H1 (cell line): ENCODE measurements at regions not wholly inside any gene's neighbourhood (a gene's known extent, or its start where the extent isn't known, plus 50 kb on each side); places are given as distances from the start of the nearest gene placed in this dataset.
A peak's percentile ranks its signal among the peaks of the same experiment; 100 is the strongest.
"Not testable (repeated sequence)": the region's sequence is repeated elsewhere in the genome, so short reads cannot be mapped to it uniquely, and the experiment has no call there.

Experiments used
- CTCF ChIA-PET: fragments of 300-600 bp; sonication (Branson Sonifier 250); formaldehyde crosslinking; loops from one replicate; lab custom pipeline; 2021; ENCODE audit not compliant: partially characterized antibody; lab: Charles Lee
- POLR2A ChIA-PET: fragments of 300-600 bp; sonication (Branson Sonifier 250); formaldehyde crosslinking; loops from one replicate; lab custom pipeline; 2021; ENCODE audit warnings: inconsistent platforms; ENCODE audit not compliant: partially characterized antibody; lab: Charles Lee
- DNase-seq, 2 experiments: peaks; one replicate each; pipeline versions ENCODE4 v3.0.0 to v3.0.0-alpha.2; 2010 to 2022; ENCODE audit warnings: low spot score in 2 of 2, low read depth in 1 of 2, mixed read lengths in 1 of 2
- FAIRE-seq: peaks from 2 replicates; lab custom pipeline; 2011; peaks lifted over from hg19 to GRCh38; lab: Jason Lieb, UNC
- H2AFZ ChIP-seq: 2 replicates; pipeline ENCODE4 v1.8.1; 2012; ENCODE audit warnings: low read length, inconsistent platforms
- H2AK5ac ChIP-seq: 2 replicates; pipeline ENCODE4 v1.6.1; 2013; ENCODE audit warnings: low read depth, low read length
- H2BK120ac ChIP-seq: replicated peaks from 2 replicates; pipeline ENCODE3; 2013; ENCODE audit warnings: low read depth, low read length, inconsistent platforms
- H2BK12ac ChIP-seq: 2 replicates; pipeline ENCODE4 v1.6.1; 2013; ENCODE audit warnings: low read depth, low read length
- H2BK15ac ChIP-seq: 2 replicates; pipeline ENCODE4 v1.6.1; 2013; ENCODE audit warnings: low read length
- H2BK20ac ChIP-seq: 2 replicates; pipeline ENCODE4 v1.6.1; 2013; ENCODE audit warnings: low read length
- H2BK5ac ChIP-seq: 2 replicates; pipeline ENCODE4 v1.6.1; 2013; ENCODE audit warnings: low read depth, low read length
- H3K14ac ChIP-seq: 2 replicates; pipeline ENCODE4 v1.6.1; 2013; ENCODE audit warnings: inconsistent platforms; ENCODE audit not compliant: insufficient read length
- H3K18ac ChIP-seq: 2 replicates; pipeline ENCODE4 v1.6.1; 2013; ENCODE audit warnings: low read length; ENCODE audit errors: extremely low read depth
- H3K23ac ChIP-seq: 2 replicates; pipeline ENCODE4 v1.6.1; 2013; ENCODE audit warnings: inconsistent platforms; ENCODE audit not compliant: insufficient read length
- H3K23me2 ChIP-seq: 2 replicates; pipeline ENCODE4 v1.6.1; 2013; ENCODE audit warnings: low read depth, low read length
- H3K27ac ChIP-seq: 2 replicates; pipeline ENCODE4 v1.6.1; 2011; ENCODE audit warnings: low read depth, low read length, inconsistent platforms
- H3K27me3 ChIP-seq, 4 experiments: replicated peaks in 1 of 4; 1 replicate in 1 of 4; 2 replicates in 3 of 4; pipeline versions ENCODE4 v1.6.1 to v1.8.1; 2011 to 2013; ENCODE audit warnings: low read length in 3 of 4, mild to moderate bottlenecking in 3 of 4, inconsistent platforms in 2 of 4, mixed read lengths in 2 of 4, moderate library complexity in 1 of 4; ENCODE audit not compliant: control insufficient read depth in 3 of 4, insufficient read depth in 3 of 4; ENCODE audit errors: extremely low read depth in 1 of 4
- H3K36me3 ChIP-seq, 4 experiments: 2 replicates each; pipeline versions ENCODE4 v1.6.1 to v1.8.1; 2011 to 2013; ENCODE audit warnings: mild to moderate bottlenecking in 4 of 4, low read length in 3 of 4, moderate library complexity in 2 of 4, control low read depth in 1 of 4, inconsistent platforms in 1 of 4; ENCODE audit not compliant: insufficient read depth in 4 of 4, control insufficient read depth in 2 of 4
- H3K4ac ChIP-seq: replicated peaks from 2 replicates; pipeline ENCODE3; 2013; ENCODE audit warnings: low read length, low read depth, mixed read lengths, inconsistent platforms; ENCODE audit not compliant: insufficient read length
- H3K4me1 ChIP-seq, 4 experiments: replicated peaks in 1 of 4; 1 replicate in 1 of 4; 2 replicates in 3 of 4; pipeline versions ENCODE4 v1.6.1 to v1.8.1; 2011 to 2013; ENCODE audit warnings: low read length in 3 of 4, inconsistent platforms in 2 of 4, mixed read lengths in 1 of 4; ENCODE audit not compliant: insufficient read depth in 4 of 4, control insufficient read depth in 3 of 4
- H3K4me2 ChIP-seq, 2 experiments: 2 replicates each; pipeline versions ENCODE4 v1.6.1 to v1.8.1; 2011 to 2013; ENCODE audit warnings: low read depth in 2 of 2, low read length in 2 of 2, control low read depth in 1 of 2, inconsistent platforms in 1 of 2, mild to moderate bottlenecking in 1 of 2; ENCODE audit not compliant: insufficient read depth in 1 of 2
- H3K4me3 ChIP-seq, 4 experiments: fragments of 200-600, 300-600 bp in 1 of 4; sonication (generic), shearing (Covaris generic), sonication (Bioruptor Twin) in 1 of 4; 2 replicates each; pipeline versions ENCODE4 v1.5.1 to v1.8.1; 2011 to 2016; ENCODE audit warnings: low read length in 4 of 4, low read depth in 3 of 4, control low read depth in 2 of 4, inconsistent platforms in 2 of 4, mild to moderate bottlenecking in 2 of 4, mixed read lengths in 1 of 4, moderate library complexity in 1 of 4; ENCODE audit not compliant: insufficient read depth in 2 of 4; ENCODE audit errors: extremely low read depth in 1 of 4
- H3K56ac ChIP-seq: replicated peaks from 2 replicates; pipeline ENCODE3; 2013; ENCODE audit warnings: low read depth, mild to moderate bottlenecking, mixed read lengths, low read length, inconsistent platforms; ENCODE audit not compliant: insufficient read length
- H3K79me1 ChIP-seq: 2 replicates; pipeline ENCODE4 v1.6.1; 2013; ENCODE audit warnings: low read depth, low read length, control low read depth
- H3K79me2 ChIP-seq, 2 experiments: 2 replicates each; pipeline versions ENCODE4 v1.6.1 to v1.8.1; 2012 to 2013; ENCODE audit warnings: low read length in 2 of 2, mild to moderate bottlenecking in 2 of 2, inconsistent platforms in 1 of 2; ENCODE audit not compliant: insufficient read depth in 2 of 2, control insufficient read depth in 1 of 2
- H3K9ac ChIP-seq, 4 experiments: replicated peaks in 1 of 4; 1 replicate in 1 of 4; 2 replicates in 3 of 4; pipeline versions ENCODE4 v1.6.1 to v1.8.1; 2011 to 2013; ENCODE audit warnings: low read depth in 3 of 4, low read length in 3 of 4, control low read depth in 2 of 4, mild to moderate bottlenecking in 2 of 4, moderate library complexity in 2 of 4, inconsistent platforms in 1 of 4; ENCODE audit errors: extremely low read depth in 1 of 4
- H3K9me3 ChIP-seq, 2 experiments: 2 replicates each; pipeline versions ENCODE4 v1.6.1 to v1.8.1; 2012 to 2013; ENCODE audit warnings: mild to moderate bottlenecking in 2 of 2, moderate library complexity in 2 of 2, control low read depth in 1 of 2, inconsistent platforms in 1 of 2, low read depth in 1 of 2, low read length in 1 of 2, mixed read lengths in 1 of 2; ENCODE audit not compliant: insufficient read depth in 2 of 2
- H4K20me1 ChIP-seq, 2 experiments: replicated peaks in 1 of 2; 2 replicates each; pipeline versions ENCODE3 to v1.8.1; 2011 to 2013; ENCODE audit warnings: inconsistent platforms in 2 of 2, low read length in 2 of 2, mild to moderate bottlenecking in 1 of 2; ENCODE audit not compliant: insufficient read depth in 2 of 2, control insufficient read depth in 1 of 2
- H4K5ac ChIP-seq: 2 replicates; pipeline ENCODE4 v1.6.1; 2013; ENCODE audit warnings: low read length, low read depth, mixed read lengths, inconsistent platforms; ENCODE audit not compliant: insufficient read length
- H4K8ac ChIP-seq: 2 replicates; pipeline ENCODE4 v1.8.0; 2013; ENCODE audit warnings: mild to moderate bottlenecking, moderate library complexity, low read length, inconsistent platforms; ENCODE audit not compliant: insufficient read depth; ENCODE audit errors: extremely low read depth
- H4K91ac ChIP-seq: replicated peaks from 2 replicates; pipeline ENCODE3; 2013; ENCODE audit warnings: low read length, mixed read lengths, inconsistent platforms; ENCODE audit not compliant: insufficient read length
- CEBPB ChIP-seq: IDR thresholded peaks from 2 replicates; pipeline ENCODE4 v1.6.1; 2012; ENCODE audit warnings: low read depth, low read length
- JUN ChIP-seq: IDR thresholded peaks from 2 replicates; pipeline ENCODE4 v1.6.1; 2011; ENCODE audit warnings: low read depth, mild to moderate bottlenecking, improper control_type of control experiment, low read length
- PHF8 ChIP-seq: fragments of 200-600 bp; sonication (generic); conservative IDR thresholded peaks from 2 replicates; pipeline ENCODE4 v1.7.1; 2012; ENCODE audit warnings: low read depth, mild to moderate bottlenecking, inconsistent platforms, low read length, moderate library complexity
- WGBS, 2 experiments: shearing (Covaris generic) in 1 of 2; methylation state at CpG; one replicate each; pipeline versions ENCODE4 v1.1.6 to v1.1.7; 2013 to 2015; ENCODE audit warnings: low lambda C conversion rate in 2 of 2, mixed read lengths in 2 of 2, inconsistent platforms in 1 of 2, low coverage in 1 of 2, missing lambda C conversion rate in 1 of 2; ENCODE audit not compliant: insufficient replicate concordance in 2 of 2, insufficient coverage in 1 of 2, insufficient read length in 1 of 2; ENCODE audit errors: extremely low coverage in 1 of 2, missing lambda C conversion rate in 1 of 2; 5-methylcytosine and 5-hydroxymethylcytosine counted together

- H3K79me1 ChIP-seq: no peaks in the 10 kb centered on the region
- no peak overlapping the region for H3K14ac ChIP-seq
- H3K27me3 ChIP-seq: no peaks in the 10 kb centered on the region
- H3K4ac ChIP-seq: no peak overlapping the region
- H3K79me2 ChIP-seq: no peaks in the 10 kb centered on the region
- H3K56ac ChIP-seq: no peak overlapping the region
- no peaks in the 10 kb centered on the region for H3K36me3 ChIP-seq
- no peak overlapping the region for H3K18ac ChIP-seq
- H2BK5ac ChIP-seq: no peak overlapping the region
- peak overlapping the region; percentile 89 for H2AFZ ChIP-seq
- no peak overlapping the region for H3K4me3 ChIP-seq
- DNase-seq (no peak), FAIRE-seq (no peak)
- no peaks in the 10 kb centered on the region; a peak in 1 of 4 replicates for H3K9me3 ChIP-seq
- H3K27ac ChIP-seq: no peak overlapping the region
- no peaks in the 10 kb centered on the region for H3K4me1 ChIP-seq
- H4K8ac ChIP-seq: no peak overlapping the region
- H2BK12ac ChIP-seq: no peak overlapping the region
- 92% methylated on average over 9 of the region's 9 CpGs; no CpG with 5 or more reads in 1 of the 2 experiments for WGBS, 2 experiments
- H2BK15ac ChIP-seq: no peak overlapping the region
- H4K20me1 ChIP-seq: no peaks in the 10 kb centered on the region
- no peak overlapping the region for H3K4me2 ChIP-seq
- H2BK120ac ChIP-seq: no peak overlapping the region
- POLR2A ChIA-PET: no interaction called here
- CTCF ChIA-PET: no interaction called here
- no peak overlapping the region for H2AK5ac ChIP-seq
- no peak overlapping the region for H3K9ac ChIP-seq
- H2BK20ac ChIP-seq: no peak overlapping the region
- H4K91ac ChIP-seq: no peak overlapping the region
- peak; percentile 87 for TF ChIP-seq CEBPB
- no peak for TF ChIP-seq JUN
- no peak for TF ChIP-seq PHF8
- H3K23me2 ChIP-seq: no peaks in the 10 kb centered on the region
- H4K5ac ChIP-seq: no peak overlapping the region
- no peak overlapping the region for H3K23ac ChIP-seq
Observed at GRCh38 chr5:87524217-87524616, 111.5 kb upstream of the CCNH start.

- H3K14ac ChIP-seq, H2BK20ac ChIP-seq, H3K4ac ChIP-seq, H3K9me3 ChIP-seq, H3K27ac ChIP-seq, FAIRE-seq, H3K79me2 ChIP-seq, DNase-seq, H2AK5ac ChIP-seq, H3K4me2 ChIP-seq, CTCF ChIA-PET, H4K91ac ChIP-seq, H3K9ac ChIP-seq, H3K4me1 ChIP-seq, H3K27me3 ChIP-seq, H3K4me3 ChIP-seq, POLR2A ChIA-PET, H4K5ac ChIP-seq, H2AFZ ChIP-seq, H3K23ac ChIP-seq, H2BK5ac ChIP-seq, H4K8ac ChIP-seq, H3K79me1 ChIP-seq, H2BK15ac ChIP-seq, H3K56ac ChIP-seq, H4K20me1 ChIP-seq, H2BK12ac ChIP-seq, H3K18ac ChIP-seq, H3K36me3 ChIP-seq, H2BK120ac ChIP-seq, H3K23me2 ChIP-seq: not testable (repeated sequence)
- WGBS, 2 experiments: 96% methylated on average over 3 of the region's 3 CpGs; no CpG with 5 or more reads in 1 of the 2 experiments
Observed at GRCh38 chr5:87511778-87512177, 99.0 kb upstream of the CCNH start.
